Activated B cell treated with CpG ODN at 0.5 μM for 24 hours (primary cell): ENCODE measurements at regions not wholly inside any gene's neighbourhood (a gene's known extent, or its start where the extent isn't known, plus 50 kb on each side); places are given as distances from the start of the nearest gene placed in this dataset.
"Not testable (repeated sequence)": the region's sequence is repeated elsewhere in the genome, so short reads cannot be mapped to it uniquely, and the experiment has no call there.

Experiments used
- ATAC-seq: fragments of 200-7000 bp; cut with Tn5 transposase; one replicate; pipeline ENCODE4 v1.10.0; 2021; ENCODE audit warnings: low read depth, mild to moderate bottlenecking, moderate library complexity
- CTCF ChIA-PET: fragments of 350-600 bp; sonication (Branson Sonifier 250); formaldehyde crosslinking; loops from one replicate; lab custom pipeline; 2021; ENCODE audit warnings: antibody characterized with exemption; lab: Charles Lee
- POLR2A ChIA-PET: fragments of 350-600 bp; sonication (Branson Sonifier 250); formaldehyde crosslinking; loops from one replicate; lab custom pipeline; 2021; ENCODE audit warnings: antibody characterized with exemption; lab: Charles Lee
- DNase-seq: peaks from one replicate; pipeline ENCODE4 v3.0.0; 2022
- H3K27ac Mint-ChIP-seq: one replicate; pipeline ENCODE4 v1.8.0; 2020; ENCODE audit warnings: mixed read lengths
- H3K27me3 Mint-ChIP-seq: one replicate; pipeline ENCODE4 v1.8.0; 2021; ENCODE audit warnings: mixed read lengths
- H3K36me3 Mint-ChIP-seq: one replicate; pipeline ENCODE4 v1.8.0; 2021; ENCODE audit warnings: low read depth, mixed read lengths
- H3K4me1 Mint-ChIP-seq: one replicate; pipeline ENCODE4 v1.8.0; 2021; ENCODE audit warnings: mixed read lengths
- H3K4me3 Mint-ChIP-seq: one replicate; pipeline ENCODE4 v1.8.0; 2020; ENCODE audit warnings: mild to moderate bottlenecking, mixed read lengths
- H3K9me3 Mint-ChIP-seq: one replicate; pipeline ENCODE4 v1.8.0; 2020; ENCODE audit warnings: mixed read lengths
- intact Hi-C: fragments of 100-400 bp; cut with micrococcal nuclease; formaldehyde crosslinking; loops from one replicate; pipeline ENCODE4 v1.15.1; 2024
- TF ChIP-seq, protein P1 (sequence below): fragments of 200-600 bp; IDR thresholded peaks from one replicate; pipeline ENCODE4 v1.8.0; 2022; ENCODE audit warnings: antibody characterized with exemption, mild to moderate bottlenecking

DNA sequence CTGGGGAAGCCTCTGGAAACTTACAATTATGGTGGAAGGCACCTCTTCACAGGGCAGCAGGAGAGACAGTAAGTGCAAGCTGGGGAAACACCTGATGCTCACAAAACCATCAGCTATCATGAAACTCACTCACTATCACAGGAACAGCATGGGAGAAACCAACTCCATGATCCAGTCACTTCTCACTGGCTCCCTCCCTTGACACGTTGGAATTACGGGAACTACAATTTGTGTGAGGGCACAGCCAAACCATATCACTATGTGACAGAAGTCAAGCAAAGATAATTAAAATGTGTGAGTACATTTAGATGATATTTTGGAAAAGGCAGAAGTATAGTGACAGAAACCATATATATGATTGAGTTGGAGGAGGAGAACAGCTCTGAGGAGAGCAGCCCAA lies 474.0 kb upstream of the OLFM3 start:
- no peaks in the 10 kb centered on the region for H3K36me3 Mint-ChIP-seq
- H3K27ac Mint-ChIP-seq: no peak overlapping the region
- DNase-seq (no peak), ATAC-seq (no peak)
- ChIA-PET POLR2A (no interaction called here), CTCF (no interaction called here)
- TF ChIP-seq, protein P1, sequence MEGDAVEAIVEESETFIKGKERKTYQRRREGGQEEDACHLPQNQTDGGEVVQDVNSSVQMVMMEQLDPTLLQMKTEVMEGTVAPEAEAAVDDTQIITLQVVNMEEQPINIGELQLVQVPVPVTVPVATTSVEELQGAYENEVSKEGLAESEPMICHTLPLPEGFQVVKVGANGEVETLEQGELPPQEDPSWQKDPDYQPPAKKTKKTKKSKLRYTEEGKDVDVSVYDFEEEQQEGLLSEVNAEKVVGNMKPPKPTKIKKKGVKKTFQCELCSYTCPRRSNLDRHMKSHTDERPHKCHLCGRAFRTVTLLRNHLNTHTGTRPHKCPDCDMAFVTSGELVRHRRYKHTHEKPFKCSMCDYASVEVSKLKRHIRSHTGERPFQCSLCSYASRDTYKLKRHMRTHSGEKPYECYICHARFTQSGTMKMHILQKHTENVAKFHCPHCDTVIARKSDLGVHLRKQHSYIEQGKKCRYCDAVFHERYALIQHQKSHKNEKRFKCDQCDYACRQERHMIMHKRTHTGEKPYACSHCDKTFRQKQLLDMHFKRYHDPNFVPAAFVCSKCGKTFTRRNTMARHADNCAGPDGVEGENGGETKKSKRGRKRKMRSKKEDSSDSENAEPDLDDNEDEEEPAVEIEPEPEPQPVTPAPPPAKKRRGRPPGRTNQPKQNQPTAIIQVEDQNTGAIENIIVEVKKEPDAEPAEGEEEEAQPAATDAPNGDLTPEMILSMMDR: no peak
- H3K4me1 Mint-ChIP-seq: no peaks in the 10 kb centered on the region
- H3K4me3 Mint-ChIP-seq: no peak overlapping the region
- intact Hi-C loops: no loop called here
- H3K9me3 Mint-ChIP-seq: no peaks in the 10 kb centered on the region
- no peaks in the 10 kb centered on the region for H3K27me3 Mint-ChIP-seq

DNA sequence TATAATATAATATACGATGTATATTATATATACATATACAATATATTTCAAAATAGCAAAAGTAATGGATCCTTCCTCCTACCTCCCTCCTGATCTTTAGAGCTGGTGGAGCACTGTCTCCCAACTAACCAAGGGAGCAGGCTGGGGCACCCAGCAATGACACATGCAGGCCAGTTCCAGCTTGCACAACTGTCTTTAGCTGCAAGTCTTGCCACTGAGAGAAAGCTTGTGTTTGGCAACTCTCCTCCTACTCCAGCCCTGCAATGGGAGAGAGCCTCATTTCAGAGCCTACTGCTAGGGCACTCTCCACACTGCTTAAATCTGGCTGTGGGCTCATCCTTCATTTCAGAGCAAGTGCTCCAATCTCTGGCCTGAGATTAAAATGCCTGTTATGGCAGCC lies 469.8 kb upstream of the OLFM3 start:
- intact Hi-C loops: no loop called here
- no peak overlapping the region for H3K4me3 Mint-ChIP-seq
- TF ChIP-seq, protein P1: no peak
- no peak overlapping the region for H3K27ac Mint-ChIP-seq
- H3K36me3 Mint-ChIP-seq: no peaks in the 10 kb centered on the region
- no peaks in the 10 kb centered on the region for H3K4me1 Mint-ChIP-seq
- POLR2A ChIA-PET: no interaction called here
- DNase-seq (no peak), ATAC-seq (no peak)
- CTCF ChIA-PET: no interaction called here
- no peaks in the 10 kb centered on the region for H3K9me3 Mint-ChIP-seq
- no peaks in the 10 kb centered on the region for H3K27me3 Mint-ChIP-seq

DNA sequence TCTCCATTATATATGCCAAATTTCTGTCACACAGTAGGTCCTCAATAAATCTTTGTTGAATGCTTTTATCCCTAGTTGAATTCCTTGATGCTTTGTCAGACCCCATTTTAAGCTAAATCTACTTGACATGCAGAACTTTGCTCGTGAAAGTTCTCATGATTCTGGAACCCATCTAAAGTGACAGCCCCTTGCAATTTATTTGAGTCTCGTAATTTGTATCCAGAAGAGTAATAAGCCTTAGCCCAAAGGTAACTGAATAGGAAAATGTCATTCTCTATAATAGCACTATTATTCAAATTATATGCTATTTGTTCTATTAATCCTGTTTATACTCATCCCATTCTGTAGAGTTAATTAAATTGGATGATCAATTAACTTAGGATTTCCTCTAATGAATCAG lies 466.6 kb upstream of the OLFM3 start:
- intact Hi-C loops: no loop called here
- Mint-ChIP-seq H3K36me3 (no peaks in the 10 kb centered on the region), H3K4me1 (no peaks in the 10 kb centered on the region), H3K27me3 (no peaks in the 10 kb centered on the region), H3K4me3 (no peak overlapping the region), H3K27ac (no peak overlapping the region), H3K9me3 (peaks cover 3% of the 10 kb centered on the region)
- CTCF ChIA-PET: interaction anchor here (0.7 kb wide), 1 partner anchor 85 kb away, joined by 3 read pairs; no protein-coding TSS in a partner anchor
- POLR2A ChIA-PET: no interaction called here
- TF ChIP-seq, protein P1: no peak
- ATAC-seq: no peak
- DNase-seq: no peak

DNA sequence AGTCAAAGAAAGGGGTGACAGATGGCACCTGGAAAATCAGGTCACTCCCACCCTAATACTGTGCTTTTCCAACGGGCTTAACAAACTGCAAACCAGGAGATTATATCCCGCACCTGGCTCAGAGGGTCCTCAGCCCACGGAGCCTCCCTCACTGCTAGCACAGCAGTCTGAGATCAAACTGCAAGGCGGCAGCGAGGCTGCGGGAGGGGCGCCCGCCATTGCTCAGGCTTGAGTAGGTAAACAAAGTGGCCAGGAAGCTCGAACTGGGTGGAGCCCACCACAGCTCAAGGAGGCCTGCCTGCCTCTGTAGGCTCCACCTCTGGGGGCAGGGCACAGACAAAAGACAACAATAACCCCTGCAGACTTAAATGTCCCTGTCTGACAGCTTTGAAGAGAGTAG lies 445.6 kb upstream of the OLFM3 start:
- H3K9me3 Mint-ChIP-seq, H3K4me3 Mint-ChIP-seq, DNase-seq, CTCF ChIA-PET, H3K27me3 Mint-ChIP-seq, intact Hi-C loops, ATAC-seq, H3K27ac Mint-ChIP-seq, H3K4me1 Mint-ChIP-seq, POLR2A ChIA-PET, H3K36me3 Mint-ChIP-seq: not testable (repeated sequence)

DNA sequence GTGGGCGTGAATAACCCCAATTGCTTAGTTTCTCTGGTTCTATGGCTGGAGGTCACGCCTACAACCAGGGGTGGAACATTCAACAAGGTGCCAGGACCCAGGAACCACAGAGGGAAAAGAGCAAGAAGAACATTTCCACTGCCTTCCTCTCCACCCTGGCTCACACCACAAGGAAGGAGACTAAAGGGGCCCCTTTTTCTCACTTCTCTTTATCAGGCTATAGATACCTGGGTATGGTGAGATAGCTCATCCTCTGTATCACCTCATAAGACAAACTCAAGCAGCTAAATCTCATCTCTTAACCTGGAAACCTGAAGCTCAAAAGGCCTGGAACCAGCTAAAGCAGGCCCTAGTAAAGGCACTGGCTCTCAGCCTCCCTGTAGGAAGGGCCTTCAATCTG lies 438.8 kb upstream of the OLFM3 start:
- no peaks in the 10 kb centered on the region for H3K4me1 Mint-ChIP-seq
- intact Hi-C loops: no loop called here
- no peak for DNase-seq

More for the DNA sequence above, 438.8 kb upstream of the OLFM3 start:
- Mint-ChIP-seq H3K27me3 (no peaks in the 10 kb centered on the region), H3K27ac (no peak overlapping the region), H3K36me3 (no peaks in the 10 kb centered on the region), H3K4me3 (no peak overlapping the region), H3K9me3 (peaks cover 6% of the 10 kb centered on the region)
- no peak for ATAC-seq
- CTCF ChIA-PET: no interaction called here
- POLR2A ChIA-PET: no interaction called here
- TF ChIP-seq, protein P1: no peak
